Osteocyte (in vitro differentiated cells): ENCODE measurements at regions not wholly inside any gene's neighbourhood (a gene's known extent, or its start where the extent isn't known, plus 50 kb on each side); places are given as distances from the start of the nearest gene placed in this dataset.

Source experiments
- DNase-seq: peaks from one replicate; pipeline ENCODE4 v3.0.0; 2021; ENCODE audit warnings: mixed read lengths; ENCODE audit not compliant: unreplicated experiment; ENCODE audit errors: extremely low spot score
- H3K27ac Mint-ChIP-seq: one replicate; pipeline ENCODE4 v1.8.0; 2021; ENCODE audit warnings: mild to moderate bottlenecking, mixed read lengths; ENCODE audit not compliant: unreplicated experiment
- H3K27me3 Mint-ChIP-seq: one replicate; pipeline ENCODE4 v1.8.0; 2021; ENCODE audit warnings: mixed read lengths; ENCODE audit not compliant: unreplicated experiment
- H3K36me3 Mint-ChIP-seq: one replicate; pipeline ENCODE4 v1.8.0; 2021; ENCODE audit warnings: mixed read lengths; ENCODE audit not compliant: unreplicated experiment
- H3K4me1 Mint-ChIP-seq: one replicate; pipeline ENCODE4 v1.8.0; 2021; ENCODE audit warnings: mixed read lengths; ENCODE audit not compliant: unreplicated experiment
- H3K4me3 Mint-ChIP-seq: one replicate; pipeline ENCODE4 v1.8.0; 2021; ENCODE audit warnings: mild to moderate bottlenecking, moderate library complexity, mixed read lengths; ENCODE audit not compliant: unreplicated experiment
- H3K9me3 Mint-ChIP-seq: one replicate; pipeline ENCODE4 v1.8.0; 2021; ENCODE audit warnings: mixed read lengths; ENCODE audit not compliant: unreplicated experiment
- CTCF ChIP-seq: fragments of 200-600 bp; sonication (generic); IDR thresholded peaks from 2 replicates; pipeline ENCODE4 v1.5.0; 2021; ENCODE audit warnings: antibody characterized with exemption, mild to moderate bottlenecking, moderate library complexity

GRCh38 chr2:10233131-10234012 is 69.3 kb upstream of the HPCAL1 start:
- no peaks in the 10 kb centered on the region for H3K36me3 Mint-ChIP-seq

GRCh38 chr2:10234013-10234306 is 68.7 kb upstream of the HPCAL1 start:
- Mint-ChIP-seq H3K27me3 (no peaks in the 10 kb centered on the region), H3K27ac (no peak overlapping the region), H3K4me1 (no peaks in the 10 kb centered on the region), H3K36me3 (no peaks in the 10 kb centered on the region), H3K4me3 (no peak overlapping the region), H3K9me3 (no peaks in the 10 kb centered on the region)
- no peak for DNase-seq
- TF ChIP-seq CTCF, result no peak

More at GRCh38 chr2:10233131-10234012, 69.3 kb upstream of the HPCAL1 start:
- no peaks in the 10 kb centered on the region for H3K27me3 Mint-ChIP-seq
- no peak overlapping the region for H3K27ac Mint-ChIP-seq
- no peak for DNase-seq
- no peak for TF ChIP-seq CTCF
- no peak overlapping the region for H3K4me3 Mint-ChIP-seq
- no peaks in the 10 kb centered on the region for H3K9me3 Mint-ChIP-seq
- no peaks in the 10 kb centered on the region for H3K4me1 Mint-ChIP-seq

GRCh38 chr2:10234409-10235094 is 68.2 kb upstream of the HPCAL1 start:
- no peaks in the 10 kb centered on the region for H3K36me3 Mint-ChIP-seq
- no peak overlapping the region for H3K27ac Mint-ChIP-seq
- H3K9me3 Mint-ChIP-seq, result no peaks in the 10 kb centered on the region
- DNase-seq, result no peak
- H3K27me3 Mint-ChIP-seq, result no peaks in the 10 kb centered on the region
- H3K4me1 Mint-ChIP-seq, result no peaks in the 10 kb centered on the region
- TF ChIP-seq CTCF, result no peak
- H3K4me3 Mint-ChIP-seq, result no peak overlapping the region

- TF ChIP-seq CTCF, result no peak
- Mint-ChIP-seq H3K4me3 (no peak overlapping the region), H3K27me3 (no peaks in the 10 kb centered on the region), H3K4me1 (no peaks in the 10 kb centered on the region), H3K27ac (no peak overlapping the region), H3K36me3 (no peaks in the 10 kb centered on the region), H3K9me3 (no peaks in the 10 kb centered on the region)
- no peak for DNase-seq
Observed at GRCh38 chr2:10235099-10235908, 67.4 kb upstream of the HPCAL1 start.
